ENCODE measurements at regions not wholly inside any gene's neighbourhood (a gene's known extent, or its start where the extent isn't known, plus 50 kb on each side); places are given as distances from the start of the nearest gene placed in this dataset.

DNA sequence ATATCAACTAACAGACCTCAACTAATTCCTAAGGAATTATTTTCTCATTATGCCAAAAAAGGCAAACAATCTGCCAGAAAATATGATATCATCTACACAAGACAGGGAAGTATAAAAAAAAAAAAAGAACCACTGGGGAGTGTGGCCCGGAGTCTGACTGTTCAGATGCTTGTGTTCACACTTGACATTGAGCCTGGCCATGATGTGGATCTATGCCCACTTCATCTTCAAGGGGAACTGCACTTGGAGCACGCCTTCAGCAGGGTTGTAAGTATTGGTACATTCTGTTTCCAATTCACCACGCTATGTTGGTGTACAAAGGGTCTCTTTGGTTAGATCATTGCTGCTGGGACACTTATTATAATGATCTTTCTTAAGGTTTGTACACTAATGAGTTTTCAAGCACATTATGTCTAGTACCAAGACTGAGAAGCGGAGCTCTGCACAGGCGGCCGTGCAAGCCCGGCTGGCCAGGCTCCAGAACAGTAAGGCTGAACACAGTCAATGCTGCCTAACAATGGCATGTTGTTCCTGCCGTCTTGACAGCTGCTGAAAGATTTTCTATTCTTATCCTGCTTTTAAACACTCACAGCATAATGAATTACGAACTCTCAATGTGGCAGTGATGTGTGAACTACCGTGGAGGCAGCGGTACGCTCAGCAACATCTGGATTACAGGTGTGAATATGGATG, 788.4 kb upstream of the SOX11 start:
- Histone ChIP-seq H3K4me3 (no peak overlapping the region), H3K36me3 (no peaks in the 10 kb centered on the region), H3K27me3 (no peaks in the 10 kb centered on the region), H3K27ac (no peak overlapping the region), H3K9me3 (no peaks in the 10 kb centered on the region), H3K4me1 (no peaks in the 10 kb centered on the region)
- TF ChIP-seq, protein P1, sequence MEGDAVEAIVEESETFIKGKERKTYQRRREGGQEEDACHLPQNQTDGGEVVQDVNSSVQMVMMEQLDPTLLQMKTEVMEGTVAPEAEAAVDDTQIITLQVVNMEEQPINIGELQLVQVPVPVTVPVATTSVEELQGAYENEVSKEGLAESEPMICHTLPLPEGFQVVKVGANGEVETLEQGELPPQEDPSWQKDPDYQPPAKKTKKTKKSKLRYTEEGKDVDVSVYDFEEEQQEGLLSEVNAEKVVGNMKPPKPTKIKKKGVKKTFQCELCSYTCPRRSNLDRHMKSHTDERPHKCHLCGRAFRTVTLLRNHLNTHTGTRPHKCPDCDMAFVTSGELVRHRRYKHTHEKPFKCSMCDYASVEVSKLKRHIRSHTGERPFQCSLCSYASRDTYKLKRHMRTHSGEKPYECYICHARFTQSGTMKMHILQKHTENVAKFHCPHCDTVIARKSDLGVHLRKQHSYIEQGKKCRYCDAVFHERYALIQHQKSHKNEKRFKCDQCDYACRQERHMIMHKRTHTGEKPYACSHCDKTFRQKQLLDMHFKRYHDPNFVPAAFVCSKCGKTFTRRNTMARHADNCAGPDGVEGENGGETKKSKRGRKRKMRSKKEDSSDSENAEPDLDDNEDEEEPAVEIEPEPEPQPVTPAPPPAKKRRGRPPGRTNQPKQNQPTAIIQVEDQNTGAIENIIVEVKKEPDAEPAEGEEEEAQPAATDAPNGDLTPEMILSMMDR (IDR thresholded peaks at IDR 0.05) = no peak
- intact Hi-C loops (cut with DNase I; ENCODE audit: low total_unique reads) = no loop called here
- no peak for DNase-seq

GRCh38 chr2:4908461-4908860, 783.7 kb upstream of the SOX11 start:
- Histone ChIP-seq H3K9me3 (no peaks in the 10 kb centered on the region), H3K4me3 (no peak overlapping the region), H3K36me3 (no peaks in the 10 kb centered on the region), H3K4me1 (no peaks in the 10 kb centered on the region), H3K27me3 (no peaks in the 10 kb centered on the region), H3K27ac (no peak overlapping the region)
- intact Hi-C loops (cut with DNase I; ENCODE audit: low total_unique reads) = no loop called here
- TF ChIP-seq, protein P1 (IDR thresholded peaks at IDR 0.05) = no peak
- no peak for DNase-seq

DNA sequence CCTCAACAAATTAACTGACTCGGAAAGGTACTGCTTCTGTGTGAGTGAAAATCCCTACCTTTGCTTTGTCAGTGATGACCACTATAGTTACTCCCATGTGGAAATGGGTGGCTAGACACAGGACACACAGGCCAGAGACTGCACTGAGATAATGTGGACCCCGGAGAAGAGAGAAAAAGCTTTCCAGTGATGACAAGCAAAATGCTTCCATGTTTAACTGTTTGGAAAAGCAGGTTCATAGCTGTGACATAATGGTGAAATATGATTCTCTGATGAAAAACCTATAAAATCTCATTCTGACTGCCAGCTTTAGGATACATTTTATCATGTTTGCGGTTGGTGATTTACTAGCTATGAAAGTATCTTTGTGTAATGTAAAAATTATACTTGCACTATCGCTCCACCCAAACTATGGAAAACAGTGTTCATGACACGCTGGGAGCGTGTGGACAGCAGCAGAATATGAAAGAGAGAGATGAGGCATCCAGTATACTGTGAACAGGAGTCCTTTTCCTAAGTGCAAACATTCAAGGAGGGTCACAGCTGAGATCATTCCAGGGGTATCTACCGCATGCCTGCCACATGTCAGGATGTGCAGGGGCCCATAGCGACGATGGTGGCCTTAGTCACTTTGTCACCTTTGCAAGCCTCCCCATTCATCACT, 782.7 kb upstream of the SOX11 start:
- no peak for DNase-seq
- H3K4me1 ChIP-seq = no peaks in the 10 kb centered on the region
- no peaks in the 10 kb centered on the region for H3K36me3 ChIP-seq
- no peak overlapping the region for H3K4me3 ChIP-seq
- intact Hi-C loops (cut with DNase I; ENCODE audit: low total_unique reads) = no loop called here
- no peak overlapping the region for H3K27ac ChIP-seq
- H3K27me3 ChIP-seq = no peaks in the 10 kb centered on the region
- H3K9me3 ChIP-seq = no peaks in the 10 kb centered on the region
- TF ChIP-seq, protein P1 (IDR thresholded peaks at IDR 0.05) = no peak

DNA sequence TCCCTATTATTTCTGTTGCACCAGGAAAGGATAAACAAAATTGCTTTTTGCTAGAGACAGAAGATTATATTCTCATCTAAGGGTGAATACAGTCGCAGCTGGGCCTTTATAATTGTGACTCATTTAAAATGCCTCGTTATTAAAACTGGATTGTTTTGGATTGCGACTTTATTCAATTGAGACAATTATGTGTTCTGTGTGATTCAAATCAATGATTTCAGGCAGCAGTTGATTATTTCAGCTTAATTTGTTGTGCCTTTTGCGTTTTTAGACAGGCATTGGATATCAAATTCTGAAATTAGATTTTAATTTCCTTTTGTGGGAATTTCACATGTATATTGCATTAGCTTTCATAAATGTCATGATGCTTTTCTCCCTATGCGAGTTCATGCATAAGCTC, 778.1 kb upstream of the SOX11 start:
- Histone ChIP-seq H3K4me3 (no peak overlapping the region), H3K27ac (no peak overlapping the region), H3K4me1 (no peaks in the 10 kb centered on the region), H3K36me3 (no peaks in the 10 kb centered on the region), H3K27me3 (no peaks in the 10 kb centered on the region), H3K9me3 (no peaks in the 10 kb centered on the region)
- intact Hi-C loops (cut with DNase I; ENCODE audit: low total_unique reads) = no loop called here
- DNase-seq = no peak
- TF ChIP-seq, protein P1 (IDR thresholded peaks at IDR 0.05) = no peak

DNA sequence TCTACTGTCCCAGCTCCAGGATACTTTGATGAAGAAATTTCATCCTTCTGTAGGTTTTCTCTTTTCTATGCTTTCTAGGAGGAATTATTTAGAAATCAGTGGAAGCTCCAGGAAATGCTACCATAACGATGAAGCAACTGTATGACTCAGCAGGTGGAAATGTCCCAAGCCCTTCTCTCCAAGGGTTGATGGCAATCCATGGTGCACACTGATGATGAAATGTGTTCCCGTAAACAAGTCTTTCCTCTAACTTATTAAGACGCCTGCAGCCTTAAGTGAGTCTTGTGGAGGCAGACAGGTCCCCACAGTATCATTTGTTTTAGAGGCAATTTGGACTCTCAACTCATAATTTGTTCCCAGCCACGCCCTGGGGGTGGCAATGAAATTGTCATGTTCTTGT, 777.6 kb upstream of the SOX11 start:
- TF ChIP-seq, protein P1 (IDR thresholded peaks at IDR 0.05) = no peak
- no peak overlapping the region for H3K4me3 ChIP-seq
- no peaks in the 10 kb centered on the region for H3K27me3 ChIP-seq
- H3K27ac ChIP-seq = no peak overlapping the region
- intact Hi-C loops (cut with DNase I; ENCODE audit: low total_unique reads) = no loop called here
- no peaks in the 10 kb centered on the region for H3K9me3 ChIP-seq
- H3K36me3 ChIP-seq = no peaks in the 10 kb centered on the region
- no peaks in the 10 kb centered on the region for H3K4me1 ChIP-seq
- no peak for DNase-seq
